ENCODE measurements at regions not wholly inside any gene's neighbourhood (a gene's known extent, or its start where the extent isn't known, plus 50 kb on each side); places are given as distances from the start of the nearest gene placed in this dataset.

DNA sequence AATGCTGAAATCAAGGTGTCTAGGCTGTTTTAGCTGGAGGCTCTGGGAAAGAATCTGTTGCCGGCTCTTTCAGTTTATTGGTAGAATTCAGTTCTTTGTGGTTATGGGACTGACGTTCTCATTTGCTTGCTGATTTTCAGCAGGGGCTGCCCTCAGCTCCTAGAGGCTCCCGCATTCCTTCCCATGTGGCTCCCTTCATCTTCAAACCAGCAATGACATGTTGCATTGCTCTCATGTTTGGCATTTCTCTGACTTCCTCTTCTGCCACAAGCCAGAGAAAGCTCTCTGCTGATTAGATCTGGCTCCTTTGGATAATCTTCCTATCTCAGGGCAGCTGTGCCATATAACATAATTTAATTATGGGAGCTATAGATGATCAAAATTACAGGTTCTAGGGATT, 360.3 kb downstream of the LRRC70 start:
- no peaks in the 10 kb centered on the region for H3K79me1 ChIP-seq (ENCODE audit: low read depth, low read length)
- H3K36me3 ChIP-seq (ENCODE audit: control insufficient read depth in 2 of 4, insufficient read depth in 4 of 4, low read length in 3 of 4) = no peaks in the 10 kb centered on the region
- ChIA-PET CTCF (ENCODE audit: partially characterized antibody) (no interaction called here), POLR2A (ENCODE audit: partially characterized antibody) (interaction anchor here (1.4 kb wide), 1 partner anchor 10 kb away, joined by 3 read pairs; no protein-coding TSS in a partner anchor)
- no peak overlapping the region for H3K56ac ChIP-seq (replicated peaks; ENCODE audit: insufficient read length, low read depth, low read length)
- TF ChIP-seq CREB1 (IDR thresholded peaks at IDR 0.05) = no peak
- no peak for TF ChIP-seq TAF7 (optimal IDR thresholded peaks at IDR 0.05; ENCODE audit: borderline replicate concordance, low read depth, low read length)
- TF ChIP-seq PHF8 (conservative IDR thresholded peaks at IDR 0.05; ENCODE audit: low read depth, low read length) = no peak
- TF ChIP-seq RNF2 (IDR thresholded peaks at IDR 0.05; ENCODE audit: borderline replicate concordance, low read depth, low read length, missing control alignments, poor library complexity, severe bottlenecking) = no peak
- TF ChIP-seq TEAD4 (IDR thresholded peaks at IDR 0.05; ENCODE audit: low read depth, low read length) = peak; percentile 35; the same call in 1 of the 2 replicates
- 0 out of 2 replicates have a peak overlapping the region, but pooled peaks have one; percentile 16 for H2AFZ ChIP-seq (ENCODE audit: low read length)
- no peaks in the 10 kb centered on the region for H3K23me2 ChIP-seq (ENCODE audit: low read depth, low read length)
- H3K4me3 ChIP-seq (ENCODE audit: extremely low read depth in 1 of 4, insufficient read depth in 2 of 4, low read depth in 3 of 4, low read length in 4 of 4) = no peak overlapping the region
- no peak overlapping the region for H2BK12ac ChIP-seq (ENCODE audit: low read depth, low read length)
- WGBS, 2 experiments (ENCODE audit: extremely low coverage in 1 of 2, insufficient coverage in 1 of 2, insufficient read length in 1 of 2, insufficient replicate concordance in 2 of 2, low coverage in 1 of 2, low lambda C conversion rate in 2 of 2, missing lambda C conversion rate in 1 of 2) = 76% methylated on average over 3 of the region's 3 CpGs; no CpG with 5 or more reads in 1 of the 2 experiments
- no peak overlapping the region for H2BK120ac ChIP-seq (replicated peaks; ENCODE audit: low read depth, low read length)
- H3K9me3 ChIP-seq (ENCODE audit: insufficient read depth in 2 of 2, low read depth in 1 of 2, low read length in 1 of 2) = no peaks in the 10 kb centered on the region
- no peaks in the 10 kb centered on the region for H3K79me2 ChIP-seq (ENCODE audit: control insufficient read depth in 1 of 2, insufficient read depth in 2 of 2, low read length in 2 of 2)
- no peak overlapping the region for H4K91ac ChIP-seq (replicated peaks; ENCODE audit: insufficient read length, low read length)
- H3K18ac ChIP-seq (ENCODE audit: extremely low read depth, low read length) = no peak overlapping the region
- H3K4me1 ChIP-seq (replicated peaks in 1 of 4; ENCODE audit: control insufficient read depth in 3 of 4, insufficient read depth in 4 of 4, low read length in 3 of 4) = no peaks in the 10 kb centered on the region
- DNase-seq (ENCODE audit: low read depth in 1 of 2, low spot score in 2 of 2) = no peak
- H3K4ac ChIP-seq (replicated peaks; ENCODE audit: insufficient read length, low read depth, low read length) = no peak overlapping the region
- no peak overlapping the region for H3K14ac ChIP-seq (ENCODE audit: insufficient read length)
- no peak overlapping the region for H2BK15ac ChIP-seq (ENCODE audit: low read length)
- H3K27me3 ChIP-seq (replicated peaks in 1 of 4; ENCODE audit: control insufficient read depth in 3 of 4, extremely low read depth in 1 of 4, insufficient read depth in 3 of 4, low read length in 3 of 4) = no peaks in the 10 kb centered on the region
- H2BK20ac ChIP-seq (ENCODE audit: low read length) = no peak overlapping the region
- H4K5ac ChIP-seq (ENCODE audit: insufficient read length, low read depth, low read length) = no peak overlapping the region
- H2AK5ac ChIP-seq (ENCODE audit: low read depth, low read length) = no peak overlapping the region
- H4K20me1 ChIP-seq (replicated peaks in 1 of 2; ENCODE audit: control insufficient read depth in 1 of 2, insufficient read depth in 2 of 2, low read length in 2 of 2) = no peaks in the 10 kb centered on the region
- H3K23ac ChIP-seq (ENCODE audit: insufficient read length) = no peak overlapping the region
- no peak for FAIRE-seq
- no peak overlapping the region for H3K4me2 ChIP-seq (ENCODE audit: insufficient read depth in 1 of 2, low read depth in 2 of 2, low read length in 2 of 2)
- no peak overlapping the region for H3K9ac ChIP-seq (replicated peaks in 1 of 4; ENCODE audit: extremely low read depth in 1 of 4, low read depth in 3 of 4, low read length in 3 of 4)
- no peak overlapping the region for H2BK5ac ChIP-seq (ENCODE audit: low read depth, low read length)
- no peak overlapping the region for H3K27ac ChIP-seq (ENCODE audit: low read depth, low read length)
- no peak overlapping the region for H4K8ac ChIP-seq (ENCODE audit: extremely low read depth, insufficient read depth, low read length)

Measured in H1 (cell line).